ENCODE measurements at regions not wholly inside any gene's neighbourhood (a gene's known extent, or its start where the extent isn't known, plus 50 kb on each side); places are given as distances from the start of the nearest gene placed in this dataset.

DNA sequence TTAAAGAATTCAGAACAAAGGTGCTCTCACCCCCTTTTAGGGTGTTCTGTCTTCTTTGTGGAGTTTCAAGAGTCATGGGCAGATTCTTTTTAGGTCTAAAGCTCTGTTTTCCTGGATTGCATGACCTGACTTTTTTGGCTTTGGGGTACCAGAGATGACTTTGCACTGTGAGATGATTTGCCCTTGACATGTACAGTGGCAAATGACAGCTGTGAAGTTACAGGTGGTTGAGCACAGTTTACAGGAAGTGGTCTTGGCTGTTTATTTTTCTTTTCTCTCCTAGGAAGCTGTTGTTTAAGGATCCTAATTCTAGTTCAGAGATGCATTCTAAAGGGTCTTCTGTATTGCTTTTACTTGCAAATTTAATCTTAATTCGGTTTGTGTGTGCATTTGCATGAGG is 83.8 kb upstream of the METAP2 start:
- no peak for TF ChIP-seq CTCF (IDR thresholded peaks at IDR 0.05)
- Histone ChIP-seq H3K4me1 (peaks cover 0 to 10% of the 10 kb centered on the region in 2 donors), H3K4me3 (no peak overlapping the region), H3K36me3 (no peaks in the 10 kb centered on the region), H3K9me3 (peaks cover 0 to 8% of the 10 kb centered on the region in 2 donors), H3K27ac (no peak overlapping the region), H3K27me3 (no peaks in the 10 kb centered on the region)
- no peak for DNase-seq (ENCODE audit: low spot score)

GRCh38 chr12:95390932-95391331 is 83.0 kb upstream of the METAP2 start:
- H3K27me3 ChIP-seq: no peaks in the 10 kb centered on the region
- no peaks in the 10 kb centered on the region for H3K36me3 ChIP-seq
- H3K4me3 ChIP-seq: no peak overlapping the region
- peaks cover 0 to 8% of the 10 kb centered on the region in 2 donors for H3K9me3 ChIP-seq
- peaks cover 0 to 5% of the 10 kb centered on the region in 2 donors for H3K4me1 ChIP-seq
- no peak for DNase-seq (ENCODE audit: low spot score)
- TF ChIP-seq CTCF (IDR thresholded peaks at IDR 0.05): no peak
- no peak overlapping the region for H3K27ac ChIP-seq

GRCh38 chr12:95393191-95393790 is 80.7 kb upstream of the METAP2 start:
- Histone ChIP-seq H3K4me3 (no peak overlapping the region), H3K36me3 (no peaks in the 10 kb centered on the region)
- no peak for DNase-seq (ENCODE audit: low spot score)

DNA sequence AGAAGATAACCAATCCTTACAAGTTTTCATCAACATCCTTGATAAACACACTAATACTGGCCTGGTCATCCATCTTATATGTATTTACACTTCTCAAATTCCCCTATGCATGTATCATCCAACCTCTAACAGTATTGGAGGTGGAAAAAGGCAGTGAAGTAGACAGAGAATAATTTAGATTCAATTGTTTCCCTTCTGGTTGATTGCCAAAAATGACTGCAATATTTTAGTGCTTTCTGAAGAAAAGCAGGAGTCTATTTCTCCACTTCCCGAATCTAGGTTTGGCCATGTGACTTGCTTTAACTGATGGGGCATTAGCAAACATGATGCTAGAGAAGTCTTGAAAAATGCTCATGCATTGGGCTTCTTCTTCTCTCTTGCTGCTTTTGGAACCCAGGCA is 78.3 kb upstream of the METAP2 start:
- TF ChIP-seq CTCF (IDR thresholded peaks at IDR 0.05): no peak
- Histone ChIP-seq H3K27ac (no peak overlapping the region), H3K36me3 (no peaks in the 10 kb centered on the region), H3K9me3 (peaks cover 0 to 8% of the 10 kb centered on the region in 2 donors), H3K4me3 (no peak overlapping the region), H3K4me1 (no peaks in the 10 kb centered on the region), H3K27me3 (no peaks in the 10 kb centered on the region)
- no peak for DNase-seq (ENCODE audit: low spot score)

More at GRCh38 chr12:95393191-95393790, 80.7 kb upstream of the METAP2 start:
- Histone ChIP-seq H3K27me3 (no peaks in the 10 kb centered on the region), H3K4me1 (no peaks in the 10 kb centered on the region), H3K27ac (no peak overlapping the region), H3K9me3 (peaks cover 0 to 8% of the 10 kb centered on the region in 2 donors)
- no peak for TF ChIP-seq CTCF (IDR thresholded peaks at IDR 0.05)

GRCh38 chr12:95396849-95397468 is 77.0 kb upstream of the METAP2 start:
- no peak for TF ChIP-seq CTCF (IDR thresholded peaks at IDR 0.05)
- Histone ChIP-seq H3K36me3 (no peaks in the 10 kb centered on the region), H3K27ac (no peak overlapping the region), H3K9me3 (peaks cover 0 to 8% of the 10 kb centered on the region in 2 donors), H3K27me3 (no peaks in the 10 kb centered on the region), H3K4me3 (no peak overlapping the region), H3K4me1 (no peaks in the 10 kb centered on the region)
- no peak for DNase-seq (ENCODE audit: low spot score)

- Histone ChIP-seq H3K36me3 (no peaks in the 10 kb centered on the region), H3K27ac (no peak overlapping the region), H3K4me1 (no peaks in the 10 kb centered on the region), H3K27me3 (no peaks in the 10 kb centered on the region), H3K4me3 (no peak overlapping the region), H3K9me3 (peaks cover 0 to 8% of the 10 kb centered on the region in 2 donors)
- TF ChIP-seq CTCF (IDR thresholded peaks at IDR 0.05): no peak
- no peak for DNase-seq (ENCODE audit: low spot score)
These were observed 76.4 kb upstream of the METAP2 start for GRCh38 chr12:95397571-95397970.
